Erythroblast (primary cell): ENCODE measurements at regions not wholly inside any gene's neighbourhood (a gene's known extent, or its start where the extent isn't known, plus 50 kb on each side); places are given as distances from the start of the nearest gene placed in this dataset.

Experiments
- GATA1 ChIP-seq: IDR thresholded peaks from 2 replicates; pipeline ENCODE4 v1.6.1; 2011; ENCODE audit warnings: low read depth, mild to moderate bottlenecking, control low read depth, low read length, moderate library complexity
- POLR2A ChIP-seq: IDR thresholded peaks from 2 replicates; pipeline ENCODE4 v1.6.1; 2011; ENCODE audit warnings: mild to moderate bottlenecking, low read length

GRCh38 chrX:9302381-9302780 lies 162.5 kb upstream of the TBL1X start:
- no peak for TF ChIP-seq POLR2A
- TF ChIP-seq GATA1 = no peak
